BLaER1 treated with 17β-estradiol and CSF1 and Interleukin-3, amounts not matched to agents 10 nM and 100 nM (cell line): ENCODE measurements at regions not wholly inside any gene's neighbourhood (a gene's known extent, or its start where the extent isn't known, plus 50 kb on each side); places are given as distances from the start of the nearest gene placed in this dataset.

Source experiments
- H3K27ac ChIP-seq, 11 experiments: shearing (Covaris generic); formaldehyde crosslinking; 2 replicates each; pipeline ENCODE4 v1.8.1; 2022
- H3K27me3 ChIP-seq, 11 experiments: shearing (Covaris generic); formaldehyde crosslinking; 2 replicates each; pipeline ENCODE4 v1.8.1; 2022
- H3K36me3 ChIP-seq, 11 experiments: shearing (Covaris generic); formaldehyde crosslinking; 2 replicates each; pipeline ENCODE4 v1.8.1; 2022
- H3K4me1 ChIP-seq, 10 experiments: shearing (Covaris generic); formaldehyde crosslinking; 2 replicates each; pipeline ENCODE4 v1.8.1; 2022
- H3K4me2 ChIP-seq, 11 experiments: shearing (Covaris generic); formaldehyde crosslinking; 2 replicates each; pipeline ENCODE4 v1.8.1; 2022
- H3K4me3 ChIP-seq, 10 experiments: shearing (Covaris generic); formaldehyde crosslinking; 2 replicates each; pipeline ENCODE4 v1.8.1; 2022
- H3K9ac ChIP-seq, 11 experiments: shearing (Covaris generic); formaldehyde crosslinking; 2 replicates each; pipeline ENCODE4 v1.8.1; 2022
- H3K9me3 ChIP-seq, 11 experiments: shearing (Covaris generic); formaldehyde crosslinking; replicated peaks in 1 of 11; 2 replicates each; pipeline ENCODE4 v1.8.1; 2022
- H4K20me1 ChIP-seq, 11 experiments: shearing (Covaris generic); formaldehyde crosslinking; 2 replicates each; pipeline ENCODE4 v1.8.1; 2022
- Cebpa-rat ChIP-seq, 11 experiments: shearing (Covaris generic); IDR thresholded peaks; 2 replicates each; pipeline ENCODE4 v1.8.1; 2022

DNA sequence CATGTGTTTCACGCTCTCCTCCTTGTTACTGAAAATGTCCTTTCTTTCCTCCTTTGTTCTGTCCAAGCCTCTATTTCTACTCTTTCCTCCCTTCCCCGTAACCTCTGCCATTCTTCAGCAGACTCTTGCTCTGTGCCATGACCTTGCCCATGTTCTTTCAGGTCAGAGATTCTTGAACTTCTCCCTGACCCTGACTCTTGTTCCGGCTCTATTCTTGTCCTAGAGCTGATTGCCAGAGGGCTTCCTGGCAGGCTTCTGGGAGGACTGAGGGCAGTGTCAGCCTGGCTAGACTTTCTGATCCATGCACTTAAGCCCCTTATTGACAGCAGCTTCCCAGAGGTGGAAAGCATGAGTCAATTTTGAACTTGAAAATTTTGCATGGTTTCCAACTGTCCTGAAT lies 174.2 kb downstream of the TMEM161B start:
- no peak for TF ChIP-seq Cebpa-rat (IDR thresholded peaks at IDR 0.05)

DNA sequence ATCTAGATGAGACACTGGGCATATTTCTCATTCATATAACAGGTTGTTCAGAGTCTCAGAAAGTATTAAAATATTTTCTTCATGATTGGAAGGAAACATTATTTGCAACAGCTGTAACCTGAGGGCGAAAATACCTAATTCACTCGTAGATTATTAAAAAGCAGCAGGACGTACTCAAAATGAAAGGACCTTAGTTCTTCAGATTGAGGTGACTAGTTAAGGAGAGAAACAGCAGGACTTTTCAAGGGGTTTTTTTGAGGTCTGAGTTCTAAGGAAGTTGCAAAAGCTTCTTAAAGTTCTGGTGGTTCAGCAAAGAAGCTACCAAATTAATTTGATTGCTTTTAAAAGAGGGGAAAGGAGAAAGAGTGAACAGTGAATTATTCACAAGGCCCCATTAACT lies 174.9 kb downstream of the TMEM161B start:
- Histone ChIP-seq H3K9me3 (no peaks in the 10 kb centered on the region), H3K4me2 (no peak overlapping the region), H4K20me1 (no peaks in the 10 kb centered on the region), H3K4me3 (no peak overlapping the region), H3K27ac (no peak overlapping the region), H3K9ac (no peak overlapping the region), H3K27me3 (no peaks in the 10 kb centered on the region), H3K36me3 (no peaks in the 10 kb centered on the region), H3K4me1 (no peaks in the 10 kb centered on the region; a peak in 1 of 20 replicates)
- no peak for TF ChIP-seq Cebpa-rat (IDR thresholded peaks at IDR 0.05)

More for the DNA sequence above, 174.2 kb downstream of the TMEM161B start:
- no peak overlapping the region for H3K4me2 ChIP-seq
- no peaks in the 10 kb centered on the region for H3K9me3 ChIP-seq
- no peaks in the 10 kb centered on the region; a peak in 1 of 20 replicates for H3K4me1 ChIP-seq
- no peaks in the 10 kb centered on the region for H3K36me3 ChIP-seq
- no peak overlapping the region for H3K27ac ChIP-seq
- no peak overlapping the region for H3K9ac ChIP-seq
- no peaks in the 10 kb centered on the region for H3K27me3 ChIP-seq
- no peaks in the 10 kb centered on the region for H4K20me1 ChIP-seq
- H3K4me3 ChIP-seq = no peak overlapping the region

- H3K9me3 ChIP-seq = no peaks in the 10 kb centered on the region
- no peaks in the 10 kb centered on the region; a peak in 1 of 20 replicates for H3K4me1 ChIP-seq
- H3K4me2 ChIP-seq = no peak overlapping the region
- no peaks in the 10 kb centered on the region for H3K27me3 ChIP-seq
- H3K9ac ChIP-seq = no peak overlapping the region
- no peak overlapping the region for H3K4me3 ChIP-seq
- H3K27ac ChIP-seq = no peak overlapping the region
- no peaks in the 10 kb centered on the region for H3K36me3 ChIP-seq
- TF ChIP-seq Cebpa-rat (IDR thresholded peaks at IDR 0.05) = no peak
- no peaks in the 10 kb centered on the region for H4K20me1 ChIP-seq
Observed at GRCh38 chr5:88092958-88093605, 175.6 kb downstream of the TMEM161B start.

GRCh38 chr5:88092358-88092757 lies 176.3 kb downstream of the TMEM161B start:
- Histone ChIP-seq H3K27ac (no peak overlapping the region), H4K20me1 (no peaks in the 10 kb centered on the region), H3K27me3 (no peaks in the 10 kb centered on the region), H3K36me3 (no peaks in the 10 kb centered on the region), H3K9ac (no peak overlapping the region), H3K4me1 (no peaks in the 10 kb centered on the region; a peak in 1 of 20 replicates), H3K4me3 (no peak overlapping the region), H3K9me3 (no peaks in the 10 kb centered on the region), H3K4me2 (no peak overlapping the region)
- TF ChIP-seq Cebpa-rat (IDR thresholded peaks at IDR 0.05) = no peak

DNA sequence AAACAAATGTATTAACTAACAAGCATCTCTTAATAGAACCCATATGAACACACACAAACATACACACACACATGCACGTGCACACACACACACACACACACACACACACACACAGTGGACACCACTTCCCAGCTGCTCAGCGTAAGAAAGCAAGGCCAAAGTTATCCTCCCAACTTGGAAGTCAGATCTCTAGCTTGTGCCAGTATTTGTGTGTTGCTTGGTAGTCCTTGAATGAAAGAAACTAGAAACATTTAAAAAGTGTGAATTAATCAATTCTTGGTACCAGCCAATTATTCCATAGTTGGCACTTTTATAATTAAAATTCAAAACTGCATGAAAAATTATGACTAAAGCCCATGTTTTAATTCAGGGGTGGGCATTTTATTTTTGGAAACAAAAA lies 178.1 kb downstream of the TMEM161B start:
- no peaks in the 10 kb centered on the region for H3K36me3 ChIP-seq
- H3K9ac ChIP-seq = no peak overlapping the region

DNA sequence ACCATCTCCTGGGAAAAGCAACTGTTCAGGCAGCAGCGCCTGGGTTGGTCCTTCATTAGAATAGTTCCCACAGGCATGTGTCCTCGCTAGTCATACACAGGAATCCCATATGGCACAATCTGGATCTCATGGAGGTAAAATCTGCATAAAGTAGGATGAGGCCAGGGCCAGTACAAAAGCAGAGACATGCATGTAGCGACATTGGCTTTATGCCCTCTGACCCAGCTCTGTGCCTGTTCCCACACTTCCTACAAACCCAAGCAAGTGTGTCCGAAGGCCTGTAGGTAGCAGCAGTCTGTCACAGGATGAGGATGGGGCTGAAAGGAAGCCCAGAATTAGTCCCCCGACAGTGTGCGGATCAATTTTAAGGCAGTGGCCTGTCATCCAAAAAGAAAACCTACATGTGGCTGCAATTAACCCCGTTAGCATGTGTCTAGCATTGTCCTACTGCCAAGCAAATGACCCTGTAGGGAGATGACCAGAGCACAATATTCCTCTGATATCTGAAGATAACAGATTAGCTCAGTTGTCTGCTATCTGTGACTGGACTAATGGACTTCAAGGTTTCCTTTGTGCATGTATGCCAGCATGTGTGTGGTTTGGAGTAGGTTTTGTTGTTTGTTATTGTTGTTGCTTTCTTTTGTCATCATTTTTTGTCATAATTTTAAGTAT lies 178.8 kb downstream of the TMEM161B start:
- Histone ChIP-seq H3K4me2 (no peak overlapping the region), H3K9me3 (no peaks in the 10 kb centered on the region), H3K27ac (no peak overlapping the region), H3K27me3 (no peaks in the 10 kb centered on the region), H4K20me1 (no peaks in the 10 kb centered on the region), H3K36me3 (no peaks in the 10 kb centered on the region), H3K4me1 (peaks cover 0 to 6% (median 0%) of the 10 kb centered on the region in 10 experiments; a peak in 1 of 20 replicates), H3K9ac (no peak overlapping the region), H3K4me3 (no peak overlapping the region)
- TF ChIP-seq Cebpa-rat (IDR thresholded peaks at IDR 0.05) = no peak

More for the DNA sequence above, 178.1 kb downstream of the TMEM161B start:
- Histone ChIP-seq H3K4me3 (no peak overlapping the region), H3K4me1 (peaks cover 0 to 4% (median 0%) of the 10 kb centered on the region in 10 experiments; a peak in 2 of 20 replicates), H3K27me3 (no peaks in the 10 kb centered on the region), H3K4me2 (no peak overlapping the region), H3K27ac (no peak overlapping the region), H4K20me1 (no peaks in the 10 kb centered on the region), H3K9me3 (no peaks in the 10 kb centered on the region)
- TF ChIP-seq Cebpa-rat (IDR thresholded peaks at IDR 0.05) = no peak

GRCh38 chr5:88085462-88085861 lies 183.2 kb downstream of the TMEM161B start:
- Histone ChIP-seq H4K20me1 (no peaks in the 10 kb centered on the region), H3K36me3 (no peaks in the 10 kb centered on the region), H3K9ac (no peak overlapping the region), H3K27ac (no peak overlapping the region), H3K9me3 (no peaks in the 10 kb centered on the region), H3K4me3 (no peak overlapping the region), H3K4me2 (no peak overlapping the region), H3K27me3 (no peaks in the 10 kb centered on the region), H3K4me1 (peaks cover 0 to 6% (median 0%) of the 10 kb centered on the region in 10 experiments; a peak in 1 of 20 replicates)
- TF ChIP-seq Cebpa-rat (IDR thresholded peaks at IDR 0.05) = no peak

DNA sequence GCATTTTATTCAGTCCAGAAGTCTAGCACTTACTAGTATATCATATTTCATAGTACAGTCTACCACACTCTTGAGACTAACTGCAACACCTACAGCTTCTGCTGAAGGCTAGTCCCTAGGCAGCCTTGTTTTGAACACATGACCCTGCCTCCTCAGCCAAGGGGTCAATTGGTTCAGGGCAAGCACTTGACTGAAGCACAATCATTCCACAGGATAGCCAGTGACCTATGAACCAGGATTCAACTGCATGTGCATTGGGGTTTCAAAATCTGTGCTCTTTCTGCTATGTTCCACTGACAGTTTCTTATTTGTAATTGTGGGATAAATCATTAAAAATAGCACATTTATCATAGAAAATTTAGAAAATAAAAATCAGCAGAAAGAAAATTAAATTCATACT lies 186.8 kb downstream of the TMEM161B start:
- Histone ChIP-seq H3K27ac (no peak overlapping the region), H3K36me3 (no peaks in the 10 kb centered on the region), H3K4me3 (no peak overlapping the region), H3K9me3 (peaks cover 0 to 15% (median 5%) of the 10 kb centered on the region in 11 experiments; a peak in 7 of 22 replicates), H3K9ac (no peak overlapping the region), H3K4me2 (no peak overlapping the region), H4K20me1 (no peaks in the 10 kb centered on the region), H3K4me1 (peaks cover 0 to 6% (median 0%) of the 10 kb centered on the region in 10 experiments; a peak in 1 of 20 replicates), H3K27me3 (no peaks in the 10 kb centered on the region)
- TF ChIP-seq Cebpa-rat (IDR thresholded peaks at IDR 0.05) = no peak

GRCh38 chr5:88063813-88064212 lies 204.8 kb downstream of the TMEM161B start:
- H3K27ac ChIP-seq = no peak overlapping the region
- H4K20me1 ChIP-seq = no peaks in the 10 kb centered on the region
- H3K9me3 ChIP-seq = peaks cover 0 to 11% (median 0%) of the 10 kb centered on the region in 11 experiments; a peak in 3 of 22 replicates
- no peaks in the 10 kb centered on the region; a peak in 1 of 20 replicates for H3K4me1 ChIP-seq
- no peaks in the 10 kb centered on the region for H3K36me3 ChIP-seq
- no peak overlapping the region for H3K4me3 ChIP-seq
- no peak for TF ChIP-seq Cebpa-rat (IDR thresholded peaks at IDR 0.05)
- H3K9ac ChIP-seq = no peak overlapping the region
- no peaks in the 10 kb centered on the region for H3K27me3 ChIP-seq
- H3K4me2 ChIP-seq = no peak overlapping the region

DNA sequence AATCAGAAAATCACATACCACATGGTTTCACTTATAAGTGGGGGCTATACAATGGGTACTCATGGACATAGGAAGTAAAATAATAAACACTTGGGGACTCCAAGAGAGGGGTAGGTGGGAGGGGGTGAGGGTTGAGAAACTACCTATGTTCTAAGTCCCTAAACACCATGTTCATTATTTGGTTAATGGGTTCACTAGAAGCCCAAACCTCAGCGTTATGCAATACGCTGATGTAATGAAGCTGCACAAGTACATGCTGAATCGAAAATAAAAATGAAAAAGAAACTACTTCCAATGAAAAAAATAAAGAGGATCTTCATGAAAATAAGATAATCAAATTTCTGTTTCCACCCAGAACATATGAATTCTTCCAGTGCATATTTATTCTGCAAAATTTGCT lies 208.5 kb downstream of the TMEM161B start:
- Histone ChIP-seq H3K36me3 (no peaks in the 10 kb centered on the region), H3K4me3 (no peak overlapping the region), H4K20me1 (no peaks in the 10 kb centered on the region), H3K27me3 (no peaks in the 10 kb centered on the region), H3K9me3 (peaks cover 0 to 11% (median 0%) of the 10 kb centered on the region in 11 experiments; a peak in 3 of 22 replicates), H3K4me2 (no peak overlapping the region), H3K27ac (no peak overlapping the region), H3K9ac (no peak overlapping the region), H3K4me1 (no peaks in the 10 kb centered on the region; a peak in 1 of 20 replicates)
- TF ChIP-seq Cebpa-rat (IDR thresholded peaks at IDR 0.05) = no peak
